ENCODE measurements at regions not wholly inside any gene's neighbourhood (a gene's known extent, or its start where the extent isn't known, plus 50 kb on each side); places are given as distances from the start of the nearest gene placed in this dataset.
"Not testable (repeated sequence)": the region's sequence is repeated elsewhere in the genome, so short reads cannot be mapped to it uniquely, and the experiment has no call there.

DNA sequence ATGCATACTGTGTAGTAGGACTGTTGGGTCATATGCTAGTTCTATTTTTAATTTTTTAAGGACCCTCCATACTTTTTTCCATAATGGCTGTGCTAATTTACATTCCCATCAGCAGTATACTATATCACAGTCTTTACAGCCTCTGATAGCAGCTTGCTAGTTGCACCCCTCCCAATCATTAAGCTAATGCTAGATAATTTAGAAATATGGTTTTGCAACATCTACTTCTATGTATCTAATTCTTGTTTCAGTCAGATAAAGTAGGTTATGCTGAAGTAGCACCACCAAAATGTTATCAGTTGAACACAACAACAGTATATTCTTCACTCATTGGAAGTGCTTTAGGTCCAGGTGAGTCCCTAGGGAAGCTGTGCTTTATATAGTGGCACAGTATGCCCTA lies 522.7 kb upstream of the HTR2C start:
- BruUV-seq (replicated peaks), result no TSS peak
- Histone ChIP-seq H4K20me1 (ENCODE audit: low read length) (no peaks in the 10 kb centered on the region), H3K27me3 (ENCODE audit: low read length) (no peaks in the 10 kb centered on the region), H3K27ac (ENCODE audit: low read length) (no peak overlapping the region), H3K9me2 (replicated peaks; ENCODE audit: low read length) (no peaks in the 10 kb centered on the region), H3K4me2 (ENCODE audit: low read length) (no peak overlapping the region), H3K4me3 (ENCODE audit: low read length) (no peak overlapping the region), H3K9me3 (ENCODE audit: low read length) (no peaks in the 10 kb centered on the region), H3K9ac (ENCODE audit: low read length) (no peak overlapping the region), H3K4me1 (ENCODE audit: insufficient read depth, low read length) (no peaks in the 10 kb centered on the region), H3F3A (ENCODE audit: low read length, unreplicated experiment) (no peaks in the 10 kb centered on the region), H3K79me2 (ENCODE audit: low read length) (no peaks in the 10 kb centered on the region), H3K36me3 (ENCODE audit: low read depth, low read length) (no peaks in the 10 kb centered on the region), H2AFZ (ENCODE audit: low read length) (no peak overlapping the region)
- CTCF ChIA-PET, result no interaction called here
- TF ChIP-seq, protein P1, sequence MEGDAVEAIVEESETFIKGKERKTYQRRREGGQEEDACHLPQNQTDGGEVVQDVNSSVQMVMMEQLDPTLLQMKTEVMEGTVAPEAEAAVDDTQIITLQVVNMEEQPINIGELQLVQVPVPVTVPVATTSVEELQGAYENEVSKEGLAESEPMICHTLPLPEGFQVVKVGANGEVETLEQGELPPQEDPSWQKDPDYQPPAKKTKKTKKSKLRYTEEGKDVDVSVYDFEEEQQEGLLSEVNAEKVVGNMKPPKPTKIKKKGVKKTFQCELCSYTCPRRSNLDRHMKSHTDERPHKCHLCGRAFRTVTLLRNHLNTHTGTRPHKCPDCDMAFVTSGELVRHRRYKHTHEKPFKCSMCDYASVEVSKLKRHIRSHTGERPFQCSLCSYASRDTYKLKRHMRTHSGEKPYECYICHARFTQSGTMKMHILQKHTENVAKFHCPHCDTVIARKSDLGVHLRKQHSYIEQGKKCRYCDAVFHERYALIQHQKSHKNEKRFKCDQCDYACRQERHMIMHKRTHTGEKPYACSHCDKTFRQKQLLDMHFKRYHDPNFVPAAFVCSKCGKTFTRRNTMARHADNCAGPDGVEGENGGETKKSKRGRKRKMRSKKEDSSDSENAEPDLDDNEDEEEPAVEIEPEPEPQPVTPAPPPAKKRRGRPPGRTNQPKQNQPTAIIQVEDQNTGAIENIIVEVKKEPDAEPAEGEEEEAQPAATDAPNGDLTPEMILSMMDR (conservative IDR thresholded peaks at IDR 0.05; ENCODE audit: low read depth, low read length), result no peak
- TF ChIP-seq EZH2phosphoT487 (IDR thresholded peaks at IDR 0.05; ENCODE audit: borderline replicate concordance, low read length), result no peak
- DNase-seq, result no peak
- intact Hi-C loops (cut with micrococcal nuclease), result no loop called here
- POLR2A ChIA-PET (ENCODE audit: unreplicated experiment), result no interaction called here
- ATAC-seq, result no peak

DNA sequence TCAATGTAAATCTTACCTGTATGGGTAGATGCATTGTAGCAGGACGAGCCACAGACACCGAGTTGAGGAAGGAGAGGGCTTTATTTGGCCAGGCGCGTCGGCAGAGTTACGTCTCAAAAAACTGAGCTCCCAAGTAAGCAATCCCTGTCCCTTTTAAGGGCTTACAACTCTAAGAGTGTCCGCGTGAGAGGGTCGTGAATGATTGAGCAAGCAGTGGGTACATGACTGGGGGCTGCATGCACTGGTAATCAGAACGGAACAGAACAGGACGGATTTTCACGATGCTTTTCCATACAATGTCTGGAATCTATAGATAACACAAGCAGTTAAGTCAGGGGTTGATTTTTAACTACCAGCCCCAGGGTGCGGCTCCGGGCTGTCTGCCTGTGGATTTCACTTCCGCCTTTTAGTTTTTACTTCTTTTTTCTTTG lies 524.9 kb upstream of the HTR2C start:
- no peak for DNase-seq
- Histone ChIP-seq H3K27ac (ENCODE audit: low read length) (no peak overlapping the region), H3K4me3 (ENCODE audit: low read length) (no peak overlapping the region), H2AFZ (ENCODE audit: low read length) (no peak overlapping the region), H3K27me3 (ENCODE audit: low read length) (no peaks in the 10 kb centered on the region), H3K9me2 (replicated peaks; ENCODE audit: low read length) (no peaks in the 10 kb centered on the region), H3K79me2 (ENCODE audit: low read length) (no peaks in the 10 kb centered on the region), H3K4me2 (ENCODE audit: low read length) (no peak overlapping the region), H4K20me1 (ENCODE audit: low read length) (no peaks in the 10 kb centered on the region), H3K4me1 (ENCODE audit: insufficient read depth, low read length) (no peaks in the 10 kb centered on the region), H3K9me3 (ENCODE audit: low read length) (no peaks in the 10 kb centered on the region), H3K9ac (ENCODE audit: low read length) (no peak overlapping the region), H3F3A (ENCODE audit: low read length, unreplicated experiment) (no peaks in the 10 kb centered on the region), H3K36me3 (ENCODE audit: low read depth, low read length) (no peaks in the 10 kb centered on the region)
- intact Hi-C loops (cut with micrococcal nuclease), result no loop called here
- TF ChIP-seq EZH2phosphoT487 (IDR thresholded peaks at IDR 0.05; ENCODE audit: borderline replicate concordance, low read length), result no peak
- TF ChIP-seq EZH2 (IDR thresholded peaks at IDR 0.05; ENCODE audit: low read length, unreplicated experiment), result no peak
- TF ChIP-seq, protein P1 (conservative IDR thresholded peaks at IDR 0.05; ENCODE audit: low read depth, low read length), result no peak
- no TSS peak for BruUV-seq (replicated peaks)
- ChIA-PET POLR2A (ENCODE audit: unreplicated experiment) (no interaction called here), CTCF (no interaction called here)
- no peak for ATAC-seq

DNA sequence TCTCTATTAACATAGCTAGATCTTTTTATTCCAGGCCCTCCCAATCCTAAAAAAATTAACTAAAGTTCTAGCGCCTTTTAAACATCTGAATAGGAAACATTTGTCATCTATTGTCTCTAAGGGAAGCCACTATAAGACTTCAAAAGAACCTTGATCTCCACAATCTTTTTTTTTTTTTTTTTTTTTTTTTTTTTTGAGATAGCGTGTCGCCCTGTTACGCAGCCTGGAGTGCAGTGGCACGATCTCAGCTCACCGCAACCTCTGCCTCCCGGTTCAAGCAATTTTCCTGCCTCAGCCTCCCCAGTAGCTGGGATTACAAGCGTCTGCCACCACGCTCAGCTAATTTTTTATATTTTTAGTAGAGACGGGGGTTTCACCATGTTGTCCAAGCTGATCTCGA lies 526.5 kb upstream of the HTR2C start:
- H3F3A ChIP-seq (ENCODE audit: low read length, unreplicated experiment); H3K9me2 ChIP-seq (replicated peaks; ENCODE audit: low read length); H3K4me1 ChIP-seq (ENCODE audit: insufficient read depth, low read length); H3K4me2 ChIP-seq (ENCODE audit: low read length); ATAC-seq; H3K36me3 ChIP-seq (ENCODE audit: low read depth, low read length); H3K27me3 ChIP-seq (ENCODE audit: low read length); H3K4me3 ChIP-seq (ENCODE audit: low read length); H3K27ac ChIP-seq (ENCODE audit: low read length); H4K20me1 ChIP-seq (ENCODE audit: low read length); POLR2A ChIA-PET (ENCODE audit: unreplicated experiment); DNase-seq; H3K79me2 ChIP-seq (ENCODE audit: low read length); H3K9ac ChIP-seq (ENCODE audit: low read length); intact Hi-C loops (cut with micrococcal nuclease); H2AFZ ChIP-seq (ENCODE audit: low read length); BruUV-seq (replicated peaks); CTCF ChIA-PET; H3K9me3 ChIP-seq (ENCODE audit: low read length): not testable (repeated sequence)
